H1 (cell line): ENCODE measurements at regions not wholly inside any gene's neighbourhood (a gene's known extent, or its start where the extent isn't known, plus 50 kb on each side); places are given as distances from the start of the nearest gene placed in this dataset.

Source experiments
- CTCF ChIA-PET: fragments of 300-600 bp; sonication (Branson Sonifier 250); formaldehyde crosslinking; loops from one replicate; lab custom pipeline; 2021; ENCODE audit not compliant: partially characterized antibody; lab: Charles Lee
- POLR2A ChIA-PET: fragments of 300-600 bp; sonication (Branson Sonifier 250); formaldehyde crosslinking; loops from one replicate; lab custom pipeline; 2021; ENCODE audit warnings: inconsistent platforms; ENCODE audit not compliant: partially characterized antibody; lab: Charles Lee
- DNase-seq, 2 experiments: peaks; one replicate each; pipeline versions ENCODE4 v3.0.0 to v3.0.0-alpha.2; 2010 to 2022; ENCODE audit warnings: low spot score in 2 of 2, low read depth in 1 of 2, mixed read lengths in 1 of 2
- FAIRE-seq: peaks from 2 replicates; lab custom pipeline; 2011; peaks lifted over from hg19 to GRCh38; lab: Jason Lieb, UNC
- H2AFZ ChIP-seq: 2 replicates; pipeline ENCODE4 v1.8.1; 2012; ENCODE audit warnings: low read length, inconsistent platforms
- H2AK5ac ChIP-seq: 2 replicates; pipeline ENCODE4 v1.6.1; 2013; ENCODE audit warnings: low read depth, low read length
- H2BK120ac ChIP-seq: replicated peaks from 2 replicates; pipeline ENCODE3; 2013; ENCODE audit warnings: low read depth, low read length, inconsistent platforms
- H2BK12ac ChIP-seq: 2 replicates; pipeline ENCODE4 v1.6.1; 2013; ENCODE audit warnings: low read depth, low read length
- H2BK15ac ChIP-seq: 2 replicates; pipeline ENCODE4 v1.6.1; 2013; ENCODE audit warnings: low read length
- H2BK20ac ChIP-seq: 2 replicates; pipeline ENCODE4 v1.6.1; 2013; ENCODE audit warnings: low read length
- H2BK5ac ChIP-seq: 2 replicates; pipeline ENCODE4 v1.6.1; 2013; ENCODE audit warnings: low read depth, low read length
- H3K14ac ChIP-seq: 2 replicates; pipeline ENCODE4 v1.6.1; 2013; ENCODE audit warnings: inconsistent platforms; ENCODE audit not compliant: insufficient read length
- H3K18ac ChIP-seq: 2 replicates; pipeline ENCODE4 v1.6.1; 2013; ENCODE audit warnings: low read length; ENCODE audit errors: extremely low read depth
- H3K23ac ChIP-seq: 2 replicates; pipeline ENCODE4 v1.6.1; 2013; ENCODE audit warnings: inconsistent platforms; ENCODE audit not compliant: insufficient read length
- H3K23me2 ChIP-seq: 2 replicates; pipeline ENCODE4 v1.6.1; 2013; ENCODE audit warnings: low read depth, low read length
- H3K27ac ChIP-seq: 2 replicates; pipeline ENCODE4 v1.6.1; 2011; ENCODE audit warnings: low read depth, low read length, inconsistent platforms
- H3K27me3 ChIP-seq, 4 experiments: replicated peaks in 1 of 4; 1 replicate in 1 of 4; 2 replicates in 3 of 4; pipeline versions ENCODE4 v1.6.1 to v1.8.1; 2011 to 2013; ENCODE audit warnings: low read length in 3 of 4, mild to moderate bottlenecking in 3 of 4, inconsistent platforms in 2 of 4, mixed read lengths in 2 of 4, moderate library complexity in 1 of 4; ENCODE audit not compliant: control insufficient read depth in 3 of 4, insufficient read depth in 3 of 4; ENCODE audit errors: extremely low read depth in 1 of 4
- H3K36me3 ChIP-seq, 4 experiments: 2 replicates each; pipeline versions ENCODE4 v1.6.1 to v1.8.1; 2011 to 2013; ENCODE audit warnings: mild to moderate bottlenecking in 4 of 4, low read length in 3 of 4, moderate library complexity in 2 of 4, control low read depth in 1 of 4, inconsistent platforms in 1 of 4; ENCODE audit not compliant: insufficient read depth in 4 of 4, control insufficient read depth in 2 of 4
- H3K4ac ChIP-seq: replicated peaks from 2 replicates; pipeline ENCODE3; 2013; ENCODE audit warnings: low read length, low read depth, mixed read lengths, inconsistent platforms; ENCODE audit not compliant: insufficient read length
- H3K4me1 ChIP-seq, 4 experiments: replicated peaks in 1 of 4; 1 replicate in 1 of 4; 2 replicates in 3 of 4; pipeline versions ENCODE4 v1.6.1 to v1.8.1; 2011 to 2013; ENCODE audit warnings: low read length in 3 of 4, inconsistent platforms in 2 of 4, mixed read lengths in 1 of 4; ENCODE audit not compliant: insufficient read depth in 4 of 4, control insufficient read depth in 3 of 4
- H3K4me2 ChIP-seq, 2 experiments: 2 replicates each; pipeline versions ENCODE4 v1.6.1 to v1.8.1; 2011 to 2013; ENCODE audit warnings: low read depth in 2 of 2, low read length in 2 of 2, control low read depth in 1 of 2, inconsistent platforms in 1 of 2, mild to moderate bottlenecking in 1 of 2; ENCODE audit not compliant: insufficient read depth in 1 of 2
- H3K4me3 ChIP-seq, 4 experiments: fragments of 200-600, 300-600 bp in 1 of 4; sonication (generic), shearing (Covaris generic), sonication (Bioruptor Twin) in 1 of 4; 2 replicates each; pipeline versions ENCODE4 v1.5.1 to v1.8.1; 2011 to 2016; ENCODE audit warnings: low read length in 4 of 4, low read depth in 3 of 4, control low read depth in 2 of 4, inconsistent platforms in 2 of 4, mild to moderate bottlenecking in 2 of 4, mixed read lengths in 1 of 4, moderate library complexity in 1 of 4; ENCODE audit not compliant: insufficient read depth in 2 of 4; ENCODE audit errors: extremely low read depth in 1 of 4
- H3K56ac ChIP-seq: replicated peaks from 2 replicates; pipeline ENCODE3; 2013; ENCODE audit warnings: low read depth, mild to moderate bottlenecking, mixed read lengths, low read length, inconsistent platforms; ENCODE audit not compliant: insufficient read length
- H3K79me1 ChIP-seq: 2 replicates; pipeline ENCODE4 v1.6.1; 2013; ENCODE audit warnings: low read depth, low read length, control low read depth
- H3K79me2 ChIP-seq, 2 experiments: 2 replicates each; pipeline versions ENCODE4 v1.6.1 to v1.8.1; 2012 to 2013; ENCODE audit warnings: low read length in 2 of 2, mild to moderate bottlenecking in 2 of 2, inconsistent platforms in 1 of 2; ENCODE audit not compliant: insufficient read depth in 2 of 2, control insufficient read depth in 1 of 2
- H3K9ac ChIP-seq, 4 experiments: replicated peaks in 1 of 4; 1 replicate in 1 of 4; 2 replicates in 3 of 4; pipeline versions ENCODE4 v1.6.1 to v1.8.1; 2011 to 2013; ENCODE audit warnings: low read depth in 3 of 4, low read length in 3 of 4, control low read depth in 2 of 4, mild to moderate bottlenecking in 2 of 4, moderate library complexity in 2 of 4, inconsistent platforms in 1 of 4; ENCODE audit errors: extremely low read depth in 1 of 4
- H3K9me3 ChIP-seq, 2 experiments: 2 replicates each; pipeline versions ENCODE4 v1.6.1 to v1.8.1; 2012 to 2013; ENCODE audit warnings: mild to moderate bottlenecking in 2 of 2, moderate library complexity in 2 of 2, control low read depth in 1 of 2, inconsistent platforms in 1 of 2, low read depth in 1 of 2, low read length in 1 of 2, mixed read lengths in 1 of 2; ENCODE audit not compliant: insufficient read depth in 2 of 2
- H4K20me1 ChIP-seq, 2 experiments: replicated peaks in 1 of 2; 2 replicates each; pipeline versions ENCODE3 to v1.8.1; 2011 to 2013; ENCODE audit warnings: inconsistent platforms in 2 of 2, low read length in 2 of 2, mild to moderate bottlenecking in 1 of 2; ENCODE audit not compliant: insufficient read depth in 2 of 2, control insufficient read depth in 1 of 2
- H4K5ac ChIP-seq: 2 replicates; pipeline ENCODE4 v1.6.1; 2013; ENCODE audit warnings: low read length, low read depth, mixed read lengths, inconsistent platforms; ENCODE audit not compliant: insufficient read length
- H4K8ac ChIP-seq: 2 replicates; pipeline ENCODE4 v1.8.0; 2013; ENCODE audit warnings: mild to moderate bottlenecking, moderate library complexity, low read length, inconsistent platforms; ENCODE audit not compliant: insufficient read depth; ENCODE audit errors: extremely low read depth
- H4K91ac ChIP-seq: replicated peaks from 2 replicates; pipeline ENCODE3; 2013; ENCODE audit warnings: low read length, mixed read lengths, inconsistent platforms; ENCODE audit not compliant: insufficient read length
- CHD1 ChIP-seq: IDR thresholded peaks from 2 replicates; pipeline ENCODE4 v1.6.1; 2012; ENCODE audit warnings: low read depth, low read length, improper control_type of control experiment
- EZH2 ChIP-seq: fragments of 200-600 bp; sonication (generic); IDR thresholded peaks from 2 replicates; pipeline ENCODE4 v1.7.1; 2012; ENCODE audit warnings: low read depth, mild to moderate bottlenecking, moderate library complexity, low read length, inconsistent platforms; ENCODE audit not compliant: severe bottlenecking
- HDAC6 ChIP-seq: IDR thresholded peaks from one replicate; pipeline ENCODE4 v1.7.1; 2012; ENCODE audit warnings: low read depth, mild to moderate bottlenecking, inconsistent platforms, low read length, moderate library complexity
- MAFK ChIP-seq: IDR thresholded peaks from 2 replicates; pipeline ENCODE4 v1.6.1; 2012; ENCODE audit warnings: low read depth, mild to moderate bottlenecking, improper control_type of control experiment, low read length
- POU5F1 ChIP-seq: IDR thresholded peaks from 2 replicates; pipeline ENCODE4 v1.6.1; 2011; ENCODE audit warnings: low read depth, mild to moderate bottlenecking, low read length, moderate library complexity
- TAF1 ChIP-seq: IDR thresholded peaks from 2 replicates; pipeline ENCODE4 v1.6.1; 2011; ENCODE audit warnings: mild to moderate bottlenecking, low read depth, low read length
- ZNF274 ChIP-seq: IDR thresholded peaks from 2 replicates; pipeline ENCODE4 v1.7.0; 2012; ENCODE audit warnings: low read length, borderline replicate concordance; ENCODE audit errors: extremely low read depth
- WGBS, 2 experiments: shearing (Covaris generic) in 1 of 2; methylation state at CpG; one replicate each; pipeline versions ENCODE4 v1.1.6 to v1.1.7; 2013 to 2015; ENCODE audit warnings: low lambda C conversion rate in 2 of 2, mixed read lengths in 2 of 2, inconsistent platforms in 1 of 2, low coverage in 1 of 2, missing lambda C conversion rate in 1 of 2; ENCODE audit not compliant: insufficient replicate concordance in 2 of 2, insufficient coverage in 1 of 2, insufficient read length in 1 of 2; ENCODE audit errors: extremely low coverage in 1 of 2, missing lambda C conversion rate in 1 of 2; 5-methylcytosine and 5-hydroxymethylcytosine counted together

DNA sequence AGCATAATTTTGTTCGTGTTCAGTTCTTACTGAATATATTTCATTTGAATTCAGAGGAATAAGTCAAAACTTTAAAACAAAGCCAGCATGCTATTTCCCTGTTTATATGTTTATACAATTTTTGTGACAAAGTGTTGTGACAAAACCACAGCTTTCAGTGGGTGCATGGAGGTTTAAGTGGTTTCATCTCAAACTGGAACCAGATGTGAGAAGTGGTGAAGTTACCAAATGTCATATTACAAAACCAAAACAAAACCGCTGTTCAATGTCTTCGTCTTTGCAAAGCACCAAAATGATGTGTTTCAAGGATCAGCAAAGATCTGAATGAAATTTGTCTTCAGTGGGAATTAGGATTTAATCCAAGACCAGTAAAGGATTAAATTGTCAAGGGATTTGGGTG, 59.3 kb upstream of the OSTN start:
- H2BK120ac ChIP-seq, result no peak overlapping the region
- H3K27ac ChIP-seq, result no peak overlapping the region
- no peaks in the 10 kb centered on the region for H3K9me3 ChIP-seq
- no peaks in the 10 kb centered on the region for H4K20me1 ChIP-seq
- CTCF ChIA-PET, result no interaction called here
- no peak overlapping the region for H2AK5ac ChIP-seq
- no peak overlapping the region for H3K14ac ChIP-seq
- H3K56ac ChIP-seq, result no peak overlapping the region
- H3K79me2 ChIP-seq, result no peaks in the 10 kb centered on the region
- H4K5ac ChIP-seq, result no peak overlapping the region
- POLR2A ChIA-PET, result no interaction called here
- H3K4ac ChIP-seq, result no peak overlapping the region
- WGBS, 2 experiments, result 98% methylated on average over 3 of the region's 3 CpGs; no CpG with 5 or more reads in 1 of the 2 experiments
- DNase-seq, result no peak
- no peak overlapping the region for H2BK15ac ChIP-seq
- no peak overlapping the region for H4K91ac ChIP-seq
- no peak overlapping the region for H3K4me3 ChIP-seq
- H3K23me2 ChIP-seq, result no peaks in the 10 kb centered on the region
- H2BK12ac ChIP-seq, result no peak overlapping the region
- H3K4me2 ChIP-seq, result no peak overlapping the region
- FAIRE-seq, result peak; percentile 32
- no peak overlapping the region for H2AFZ ChIP-seq
- H3K23ac ChIP-seq, result no peak overlapping the region
- H3K4me1 ChIP-seq, result no peaks in the 10 kb centered on the region
- no peak overlapping the region for H3K9ac ChIP-seq
- no peak overlapping the region for H2BK5ac ChIP-seq
- H4K8ac ChIP-seq, result no peak overlapping the region
- no peaks in the 10 kb centered on the region for H3K79me1 ChIP-seq
- H3K27me3 ChIP-seq, result no peaks in the 10 kb centered on the region
- no peaks in the 10 kb centered on the region for H3K36me3 ChIP-seq
- no peak overlapping the region for H2BK20ac ChIP-seq
- no peak overlapping the region for H3K18ac ChIP-seq
- no peak for TF ChIP-seq TAF1
- TF ChIP-seq ZNF274, result no peak
- TF ChIP-seq POU5F1, result no peak
- TF ChIP-seq EZH2, result no peak
- TF ChIP-seq HDAC6, result no peak
- no peak for TF ChIP-seq CHD1
- TF ChIP-seq MAFK, result no peak
